GM19395 (cell line): ENCODE measurements at regions not wholly inside any gene's neighbourhood (a gene's known extent, or its start where the extent isn't known, plus 50 kb on each side); places are given as distances from the start of the nearest gene placed in this dataset.
A peak's percentile ranks its signal among the peaks of the same experiment; 100 is the strongest.
"Not testable (repeated sequence)": the region's sequence is repeated elsewhere in the genome, so short reads cannot be mapped to it uniquely, and the experiment has no call there.

Source experiments
- ATAC-seq: cut with Tn5 transposase; IDR thresholded peaks from one replicate; pipeline ENCODE4 v1.9.1; 2021; ENCODE audit warnings: mild to moderate bottlenecking, moderate library complexity; ENCODE audit not compliant: unreplicated experiment

DNA sequence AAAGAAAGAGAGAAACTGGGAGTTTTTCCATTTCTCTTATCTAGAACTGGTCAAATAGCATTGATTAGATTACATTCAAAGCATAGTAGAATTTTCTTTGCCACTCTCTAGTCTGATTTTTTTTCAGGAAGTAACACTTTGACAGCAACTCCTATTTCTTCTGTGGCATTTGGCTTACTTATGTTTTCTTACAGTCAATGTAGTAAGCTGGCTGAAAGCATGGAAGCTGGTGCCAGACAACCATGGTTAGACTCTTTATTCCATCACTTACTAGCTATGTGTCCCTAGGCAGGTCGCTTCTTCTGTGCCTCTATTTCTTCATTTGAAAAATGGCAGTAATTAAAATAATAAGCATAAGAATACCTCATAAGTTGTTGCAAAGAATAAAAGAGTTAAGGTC is 54.2 kb upstream of the OPRM1 start:
- no peak for ATAC-seq

GRCh38 chr6:153980171-153980570 is 58.9 kb upstream of the OPRM1 start:
- no peak for ATAC-seq

- not testable (repeated sequence) for ATAC-seq
Observed at GRCh38 chr6:153978911-153979548, 60.0 kb upstream of the OPRM1 start.

GRCh38 chr6:153976921-153977693 is 61.9 kb upstream of the OPRM1 start:
- no peak for ATAC-seq

DNA sequence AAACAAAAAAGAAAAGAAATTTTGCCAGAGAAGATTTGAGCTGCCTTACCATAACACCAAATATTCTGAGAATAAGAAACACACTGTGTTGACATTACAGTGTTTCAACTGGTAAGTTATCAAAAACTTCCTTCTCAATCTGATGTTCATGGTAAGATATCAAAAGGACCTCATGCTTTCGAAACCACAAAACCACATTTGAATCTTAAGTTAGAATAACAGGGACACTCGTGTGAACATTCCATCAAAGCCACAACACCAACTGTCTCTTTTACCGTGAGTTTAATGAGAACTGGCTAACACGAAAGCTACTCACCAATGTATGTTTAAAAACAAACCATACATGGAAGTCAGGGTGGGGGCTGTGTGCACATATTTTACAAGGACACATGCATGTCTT is 73.0 kb upstream of the OPRM1 start:
- no peak for ATAC-seq

GRCh38 chr6:153963352-153963751 is 75.7 kb upstream of the OPRM1 start:
- ATAC-seq: no peak

DNA sequence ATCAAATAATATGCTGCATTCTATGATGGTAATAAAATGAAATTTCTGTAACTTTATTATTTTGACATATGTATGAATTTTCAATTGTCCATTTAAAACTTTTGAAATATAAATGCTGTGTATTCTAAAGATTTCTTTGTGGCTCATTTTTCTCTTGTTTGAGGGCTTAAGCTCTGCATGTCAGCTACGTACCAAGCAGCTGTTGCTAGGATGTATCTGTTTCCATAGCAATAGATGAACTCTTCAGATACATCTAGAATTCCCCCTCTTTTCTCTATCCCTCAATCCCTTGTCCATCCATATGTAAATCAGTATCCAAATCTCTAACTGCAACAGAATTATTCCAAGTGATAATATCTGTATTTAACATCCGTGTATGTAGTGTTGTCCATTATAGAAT is 76.5 kb upstream of the OPRM1 start:
- ATAC-seq: no peak

- ATAC-seq: no peak
Observed at GRCh38 chr6:153960741-153961140, 78.3 kb upstream of the OPRM1 start.

GRCh38 chr6:153960281-153960680 is 78.8 kb upstream of the OPRM1 start:
- ATAC-seq: no peak

DNA sequence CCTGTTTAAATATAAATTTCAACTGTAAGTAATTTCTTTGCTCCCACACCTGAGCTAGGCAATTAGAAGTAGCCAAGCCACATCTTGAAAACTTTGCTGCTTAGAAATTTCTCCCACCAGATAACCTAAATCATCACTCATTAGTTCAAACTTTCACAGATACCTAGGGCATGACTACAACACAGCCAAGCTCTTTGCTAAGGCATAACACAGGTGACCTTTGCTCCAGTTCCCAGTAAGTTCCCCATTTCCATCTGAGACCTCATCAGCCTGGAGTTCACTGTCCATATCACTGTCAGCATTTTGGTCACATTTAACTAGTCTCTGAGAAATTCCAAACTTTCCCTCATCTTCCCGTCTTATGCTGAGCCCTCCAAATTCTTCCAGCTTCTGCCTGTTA is 79.8 kb upstream of the OPRM1 start:
- no peak for ATAC-seq

DNA sequence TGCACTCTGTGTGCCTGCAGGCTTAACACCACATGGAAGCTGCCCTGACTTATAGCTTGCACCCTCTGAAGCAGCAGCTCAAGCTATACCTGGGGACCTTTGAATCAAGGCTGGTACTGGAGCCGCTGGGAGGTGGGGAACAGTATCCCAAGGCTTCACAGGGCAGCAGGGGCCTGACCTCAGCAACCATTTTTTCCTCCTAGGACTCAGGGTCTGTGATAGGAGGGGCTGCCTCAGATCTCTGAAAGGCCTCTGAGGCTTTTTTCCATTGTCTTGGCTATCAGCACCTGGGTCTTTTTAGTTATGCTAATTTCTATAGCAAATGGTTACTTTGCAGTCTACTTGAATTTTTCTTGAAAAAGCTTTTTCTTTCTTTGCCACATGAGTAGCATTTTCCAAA is 80.2 kb upstream of the OPRM1 start:
- no peak for ATAC-seq

DNA sequence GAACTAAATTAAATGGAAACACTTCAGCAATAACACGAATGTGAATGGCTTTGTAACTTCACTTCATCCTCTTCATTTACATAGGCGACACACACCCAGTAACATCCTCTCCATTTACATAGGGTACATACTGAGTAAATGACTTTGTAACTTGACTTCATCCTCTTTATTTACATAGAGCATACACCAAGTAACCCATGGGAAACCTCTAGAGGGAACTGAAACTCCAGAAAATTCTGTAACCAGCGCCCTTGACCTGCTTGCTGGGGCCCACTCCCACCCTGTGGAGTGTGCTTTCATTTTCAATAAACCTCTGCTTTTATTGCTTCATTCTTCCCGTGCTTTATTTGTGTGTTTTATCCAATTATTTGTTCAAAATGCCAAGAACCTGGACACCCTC is 81.6 kb upstream of the OPRM1 start:
- peak; percentile 98 for ATAC-seq

GRCh38 chr6:153956808-153957207 is 82.2 kb upstream of the OPRM1 start:
- no peak for ATAC-seq

DNA sequence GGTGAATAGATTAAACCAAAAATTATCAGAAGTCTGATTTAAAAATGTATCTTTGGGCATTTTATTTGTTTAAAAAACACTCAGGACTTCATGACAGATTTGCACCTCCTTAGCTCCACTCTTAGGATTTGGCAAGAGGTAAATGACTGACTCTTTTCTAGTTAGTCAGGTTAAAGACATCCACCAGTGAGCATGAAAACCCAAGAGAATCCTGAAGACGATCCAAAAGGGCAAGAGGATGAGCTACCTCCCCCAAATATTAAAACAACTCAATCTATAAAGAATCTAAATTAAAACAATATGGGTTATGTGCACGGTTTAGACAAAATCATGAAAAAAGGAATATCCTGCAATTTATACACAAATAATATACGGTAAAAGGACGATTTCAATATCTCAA is 89.4 kb upstream of the OPRM1 start:
- ATAC-seq: no peak

- peak; percentile 76 for ATAC-seq
Observed at GRCh38 chr6:153947808-153948447, 91.1 kb upstream of the OPRM1 start.

DNA sequence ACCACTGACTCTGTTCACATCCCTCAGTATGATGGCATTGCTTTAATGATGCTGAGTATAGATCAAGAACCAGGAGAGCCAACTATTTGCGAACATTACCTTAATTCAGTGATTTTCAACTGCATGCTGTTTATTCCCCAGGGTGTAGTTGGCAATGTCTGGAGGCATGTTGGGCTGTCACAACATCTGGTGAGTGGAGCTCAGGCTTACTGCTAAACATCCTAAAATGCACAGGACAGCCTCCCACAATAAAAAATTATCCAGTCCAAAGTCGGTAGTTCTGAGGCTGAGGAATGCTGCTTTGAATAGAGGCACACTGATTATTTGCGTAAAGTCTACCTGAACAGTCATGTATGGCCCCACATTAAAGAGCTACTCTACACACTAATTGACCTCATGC is 94.8 kb upstream of the OPRM1 start:
- ATAC-seq: no peak

- ATAC-seq: no peak
Observed at GRCh38 chr6:153942361-153942760, 96.7 kb upstream of the OPRM1 start.

DNA sequence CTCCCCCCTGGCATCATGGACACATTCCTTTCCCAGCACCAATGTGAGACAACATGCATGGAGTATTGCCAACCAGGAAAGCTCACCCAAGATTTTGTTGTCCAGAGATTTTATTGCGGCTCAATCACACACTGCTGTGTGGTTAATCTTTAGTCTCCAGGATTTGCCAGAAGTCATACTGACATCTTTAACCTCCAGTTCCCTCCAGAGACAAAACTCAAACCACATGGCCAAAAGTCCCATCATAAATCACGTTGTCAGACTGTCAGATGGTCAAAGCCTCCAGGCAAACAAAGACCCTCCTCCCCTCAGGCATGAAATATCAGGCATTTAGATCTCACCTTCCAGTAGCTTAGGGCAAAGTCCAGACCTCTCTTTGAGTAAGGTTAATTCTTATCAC is 97.3 kb upstream of the OPRM1 start:
- ATAC-seq: no peak

DNA sequence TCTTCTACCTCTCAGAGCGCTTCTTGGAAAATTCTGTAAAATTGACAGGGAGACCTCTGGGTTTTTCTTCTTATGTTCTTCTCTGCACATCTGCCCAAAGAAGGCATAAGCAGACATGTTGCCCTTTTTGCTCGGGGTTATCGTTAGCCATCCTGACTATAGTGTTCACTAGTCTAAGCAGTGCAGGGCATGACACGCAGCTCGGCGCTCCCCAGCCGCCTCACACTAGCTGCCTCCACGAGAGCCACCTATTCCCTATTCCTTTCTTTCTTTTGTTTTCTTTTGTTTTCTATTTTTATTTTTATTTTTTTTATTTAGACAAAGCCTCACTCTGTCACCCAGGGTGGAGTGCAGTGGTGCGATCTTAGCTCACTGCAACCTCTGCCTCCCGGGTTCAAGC is 100.2 kb upstream of the OPRM1 start:
- ATAC-seq: no peak

DNA sequence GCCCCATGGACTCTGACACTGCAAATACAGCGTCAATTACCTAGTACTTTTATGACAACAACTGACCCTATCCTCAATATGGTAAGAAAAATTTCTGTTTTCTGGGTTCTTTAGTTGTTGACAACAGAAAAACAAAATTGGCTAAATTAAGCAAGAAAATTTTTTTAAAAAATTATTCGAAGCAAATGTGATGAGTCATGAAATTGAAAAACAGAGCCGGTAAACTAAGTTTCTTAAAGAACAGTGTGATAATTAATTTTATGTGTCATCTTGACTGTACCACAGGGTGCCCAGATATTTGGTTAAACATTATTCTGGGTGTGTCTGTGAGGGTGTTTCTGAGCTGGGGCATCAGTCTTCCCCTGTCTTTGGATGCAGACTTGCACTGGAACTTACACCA is 107.6 kb upstream of the OPRM1 start:
- no peak for ATAC-seq

GRCh38 chr6:153927867-153928266 is 111.2 kb upstream of the OPRM1 start:
- ATAC-seq: no peak

- ATAC-seq: no peak
Observed at GRCh38 chr6:153898360-153899059, 140.5 kb upstream of the OPRM1 start.
